Cardiac muscle cell (in vitro differentiated cells and primary cell): ENCODE measurements at regions not wholly inside any gene's neighbourhood (a gene's known extent, or its start where the extent isn't known, plus 50 kb on each side); places are given as distances from the start of the nearest gene placed in this dataset.

Experiments
- DNase-seq, 2 donors: peaks; one replicate each; pipeline versions ENCODE4 v3.0.0 to v3.0.0-alpha.2; 2010 to 2017; ENCODE audit warnings: low read depth in 1 of 2, low spot score in 1 of 2
- H3K27ac ChIP-seq: fragments of 200-600 bp; sonication (generic); 2 replicates; pipeline ENCODE4 v1.5.1; 2016
- H3K27me3 ChIP-seq: fragments of 200-600 bp; sonication (generic); 2 replicates; pipeline ENCODE4 v1.6.0; 2016; ENCODE audit warnings: control low read depth
- H3K36me3 ChIP-seq: fragments of 200-600 bp; sonication (generic); 2 replicates; pipeline ENCODE4 v1.5.1; 2016; ENCODE audit warnings: control low read depth
- H3K4me1 ChIP-seq: fragments of 200-600 bp; sonication (generic); 2 replicates; pipeline ENCODE4 v1.8.1; 2017; ENCODE audit warnings: low read depth, mild to moderate bottlenecking, mixed run types
- H3K4me3 ChIP-seq: fragments of 200-600 bp; sonication (generic); 2 replicates; pipeline ENCODE4 v1.5.1; 2016; ENCODE audit warnings: mild to moderate bottlenecking
- H3K9me3 ChIP-seq: fragments of 200-600 bp; sonication (generic); 2 replicates; pipeline ENCODE4 v1.5.1; 2017; ENCODE audit warnings: low read depth, mild to moderate bottlenecking, control low read depth
- TF ChIP-seq, protein P1 (sequence below): IDR thresholded peaks from 2 replicates; pipeline ENCODE4 v1.5.1; 2012; ENCODE audit warnings: low read depth, mild to moderate bottlenecking, low read length

DNA sequence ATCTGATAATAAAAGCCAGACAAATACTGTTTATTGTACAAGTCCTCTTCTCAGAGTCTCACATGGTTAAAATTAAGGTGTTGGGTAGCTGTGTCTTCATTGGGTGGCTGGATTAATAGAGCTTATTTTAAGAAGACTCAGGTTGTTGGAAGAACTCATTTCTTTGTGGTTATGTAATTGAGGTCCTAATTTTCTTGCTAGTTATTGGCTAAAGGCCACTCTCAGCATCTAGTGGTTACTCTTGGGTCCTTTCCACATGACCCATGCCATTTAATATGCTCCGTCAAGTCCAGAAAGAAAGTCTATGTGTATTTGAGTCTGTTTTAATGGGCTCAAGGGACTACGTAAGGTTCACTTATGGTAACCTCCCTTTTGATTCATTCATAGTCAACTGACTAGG lies 1668.6 kb upstream of the AGA start:
- H3K27me3 ChIP-seq, result no peaks in the 10 kb centered on the region
- DNase-seq, result no peak
- H3K4me3 ChIP-seq, result no peak overlapping the region
- no peaks in the 10 kb centered on the region for H3K36me3 ChIP-seq
- H3K27ac ChIP-seq, result no peak overlapping the region
- no peaks in the 10 kb centered on the region for H3K4me1 ChIP-seq
- no peaks in the 10 kb centered on the region for H3K9me3 ChIP-seq
- TF ChIP-seq, protein P1, sequence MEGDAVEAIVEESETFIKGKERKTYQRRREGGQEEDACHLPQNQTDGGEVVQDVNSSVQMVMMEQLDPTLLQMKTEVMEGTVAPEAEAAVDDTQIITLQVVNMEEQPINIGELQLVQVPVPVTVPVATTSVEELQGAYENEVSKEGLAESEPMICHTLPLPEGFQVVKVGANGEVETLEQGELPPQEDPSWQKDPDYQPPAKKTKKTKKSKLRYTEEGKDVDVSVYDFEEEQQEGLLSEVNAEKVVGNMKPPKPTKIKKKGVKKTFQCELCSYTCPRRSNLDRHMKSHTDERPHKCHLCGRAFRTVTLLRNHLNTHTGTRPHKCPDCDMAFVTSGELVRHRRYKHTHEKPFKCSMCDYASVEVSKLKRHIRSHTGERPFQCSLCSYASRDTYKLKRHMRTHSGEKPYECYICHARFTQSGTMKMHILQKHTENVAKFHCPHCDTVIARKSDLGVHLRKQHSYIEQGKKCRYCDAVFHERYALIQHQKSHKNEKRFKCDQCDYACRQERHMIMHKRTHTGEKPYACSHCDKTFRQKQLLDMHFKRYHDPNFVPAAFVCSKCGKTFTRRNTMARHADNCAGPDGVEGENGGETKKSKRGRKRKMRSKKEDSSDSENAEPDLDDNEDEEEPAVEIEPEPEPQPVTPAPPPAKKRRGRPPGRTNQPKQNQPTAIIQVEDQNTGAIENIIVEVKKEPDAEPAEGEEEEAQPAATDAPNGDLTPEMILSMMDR, result no peak

DNA sequence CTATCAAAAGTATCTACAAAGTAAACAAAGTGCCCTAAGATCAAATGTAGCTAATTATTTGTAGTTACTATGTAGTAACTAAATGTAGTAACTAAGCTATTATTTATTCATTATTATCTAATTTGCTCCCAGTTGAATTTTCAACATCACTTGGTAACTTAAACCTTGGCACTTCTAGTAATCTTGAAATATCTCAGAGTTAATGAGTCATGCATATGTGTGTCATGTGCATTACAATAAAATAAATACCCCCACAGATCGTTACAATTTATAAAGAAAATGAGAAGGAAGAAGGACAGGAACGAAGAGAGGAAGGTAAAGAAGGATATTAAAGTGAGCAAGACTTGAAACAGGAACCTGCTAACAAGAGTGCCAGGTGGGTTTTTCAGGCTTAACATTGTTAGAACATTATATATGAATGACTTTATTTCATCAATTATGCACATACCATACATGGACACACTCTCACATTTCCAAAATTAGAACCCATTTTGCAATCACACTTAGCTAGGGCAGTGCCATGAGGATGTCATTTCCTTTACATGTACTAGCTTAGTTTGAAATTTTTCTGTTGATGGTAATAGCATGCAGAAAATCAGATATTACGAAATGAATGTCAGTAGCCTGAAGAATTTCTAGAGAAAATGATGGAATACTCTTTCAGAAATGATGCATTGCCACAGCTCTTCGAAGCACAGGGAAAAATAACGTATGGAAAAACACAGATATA lies 1670.4 kb upstream of the AGA start:
- Histone ChIP-seq H3K9me3 (no peaks in the 10 kb centered on the region), H3K4me1 (no peaks in the 10 kb centered on the region), H3K4me3 (no peak overlapping the region), H3K27me3 (no peaks in the 10 kb centered on the region), H3K27ac (no peak overlapping the region), H3K36me3 (no peaks in the 10 kb centered on the region)
- TF ChIP-seq, protein P1, result no peak
- DNase-seq, result no peak

DNA sequence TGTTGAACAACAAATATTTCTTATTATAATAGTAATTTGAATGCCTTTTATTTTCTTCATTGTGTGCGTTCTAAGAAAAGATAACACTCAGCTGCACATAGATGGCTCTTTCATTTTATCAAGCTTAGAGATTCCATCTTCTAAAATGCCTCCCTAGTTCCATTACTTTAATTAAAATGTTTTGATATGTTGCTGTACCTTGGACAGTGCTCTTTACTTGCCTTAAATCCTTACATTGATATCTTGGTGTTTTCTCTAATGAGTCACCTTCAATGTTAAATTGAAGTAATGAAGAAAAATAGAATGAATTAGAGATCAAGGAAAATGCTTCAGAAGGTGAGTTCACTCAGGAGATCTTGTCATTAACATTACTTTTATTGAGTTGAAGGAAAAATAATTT lies 1672.4 kb upstream of the AGA start:
- H3K4me1 ChIP-seq, result no peaks in the 10 kb centered on the region
- no peak overlapping the region for H3K4me3 ChIP-seq
- H3K9me3 ChIP-seq, result no peaks in the 10 kb centered on the region
- no peaks in the 10 kb centered on the region for H3K36me3 ChIP-seq
- no peak overlapping the region for H3K27ac ChIP-seq
- TF ChIP-seq, protein P1, result no peak
- H3K27me3 ChIP-seq, result no peaks in the 10 kb centered on the region
- no peak for DNase-seq

DNA sequence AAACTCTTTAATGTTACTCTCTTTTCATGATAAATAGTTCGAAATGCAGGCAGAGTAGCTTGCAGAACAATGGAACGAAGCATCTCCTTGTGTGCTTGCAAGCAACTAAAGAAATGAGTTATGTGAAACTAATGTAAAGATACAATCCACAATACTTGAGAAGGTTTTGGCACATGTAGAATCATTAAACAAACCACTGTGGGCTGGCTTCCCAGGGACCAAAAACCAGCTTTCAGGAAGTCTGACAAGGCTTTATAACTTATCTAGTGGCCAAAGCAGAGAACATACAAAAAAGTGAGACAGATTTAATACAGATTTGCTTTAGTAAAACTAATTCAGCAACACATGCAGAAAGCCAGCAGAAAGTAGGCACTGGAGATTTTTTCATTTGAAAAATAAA lies 1673.8 kb upstream of the AGA start:
- TF ChIP-seq, protein P1, result no peak
- no peaks in the 10 kb centered on the region for H3K36me3 ChIP-seq
- no peak for DNase-seq

DNA sequence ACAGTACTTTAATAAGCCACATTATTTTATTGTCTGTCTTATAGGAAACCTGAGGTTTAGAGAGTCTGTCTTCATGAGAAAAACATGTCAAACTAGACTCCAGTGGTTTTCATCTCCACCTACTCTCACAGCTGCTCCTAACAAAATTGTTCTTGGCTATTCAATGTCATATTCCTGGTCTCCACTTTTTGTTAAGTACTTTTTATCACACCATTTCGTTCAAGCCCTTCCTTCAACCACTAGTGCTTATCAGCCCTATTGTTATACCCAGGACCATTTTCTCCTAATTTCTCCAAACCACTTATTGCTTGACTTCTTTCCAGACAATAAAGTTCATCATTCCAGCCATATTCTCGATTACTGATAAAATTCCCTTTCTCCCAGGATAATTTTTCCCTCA lies 1674.3 kb upstream of the AGA start:
- Histone ChIP-seq H3K27ac (no peak overlapping the region), H3K9me3 (no peaks in the 10 kb centered on the region), H3K27me3 (no peaks in the 10 kb centered on the region), H3K4me1 (no peaks in the 10 kb centered on the region), H3K4me3 (no peak overlapping the region), H3K36me3 (no peaks in the 10 kb centered on the region)
- TF ChIP-seq, protein P1, result no peak
- no peak for DNase-seq

More for the DNA sequence above, 1673.8 kb upstream of the AGA start:
- Histone ChIP-seq H3K9me3 (no peaks in the 10 kb centered on the region), H3K4me1 (no peaks in the 10 kb centered on the region), H3K27me3 (no peaks in the 10 kb centered on the region), H3K4me3 (no peak overlapping the region), H3K27ac (no peak overlapping the region)
